BE2C (cell line): ENCODE measurements at regions not wholly inside any gene's neighbourhood (a gene's known extent, or its start where the extent isn't known, plus 50 kb on each side); places are given as distances from the start of the nearest gene placed in this dataset.

Source experiments
- DNase-seq: peaks from one replicate; pipeline ENCODE4 v3.0.0-alpha.2; 2020
- H3K27me3 ChIP-seq: fragments of 250-450 bp; sonication (Bioruptor Pico); 2 replicates; pipeline ENCODE4 v1.5.1; 2020; ENCODE audit warnings: mild to moderate bottlenecking
- H3K36me3 ChIP-seq: fragments of 250-450 bp; sonication (Bioruptor Pico); 2 replicates; pipeline ENCODE4 v1.5.1; 2020; ENCODE audit warnings: mild to moderate bottlenecking
- H3K4me1 ChIP-seq: fragments of 250-450 bp; sonication (Bioruptor Pico); 2 replicates; pipeline ENCODE4 v1.5.1; 2020
- H3K4me3 ChIP-seq: 2 replicates; pipeline ENCODE4 v1.5.1; 2011; ENCODE audit warnings: low read depth, low read length
- H3K9me3 ChIP-seq: fragments of 250-450 bp; sonication (Bioruptor Pico); 2 replicates; pipeline ENCODE4 v1.5.1; 2020
- TF ChIP-seq, protein P1 (sequence below): IDR thresholded peaks from 2 replicates; pipeline ENCODE4 v1.5.1; 2012; ENCODE audit warnings: mild to moderate bottlenecking, low read depth, low read length

DNA sequence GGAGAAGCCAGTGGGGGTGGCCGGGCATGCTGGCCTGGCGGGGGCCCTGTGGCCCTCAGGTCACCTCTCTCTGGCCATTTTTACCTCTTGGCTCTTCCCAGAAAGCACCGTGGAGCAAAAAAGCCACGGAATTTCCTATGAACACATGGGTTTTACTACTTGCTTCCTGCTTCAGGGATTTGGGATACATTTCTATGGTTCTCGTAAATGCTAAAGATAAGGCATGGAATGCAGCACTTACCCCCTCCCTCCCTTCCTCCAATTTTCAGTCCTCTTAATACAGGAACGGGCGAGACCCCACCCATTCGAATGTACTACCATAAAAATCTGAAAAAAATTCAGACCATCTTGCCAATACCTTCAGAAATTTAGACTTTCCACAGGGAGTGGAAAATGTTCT lies 279.7 kb downstream of the ARHGAP12 start:
- Histone ChIP-seq H3K27me3 (no peaks in the 10 kb centered on the region), H3K4me1 (peaks cover 27% of the 10 kb centered on the region), H3K36me3 (no peaks in the 10 kb centered on the region), H3K9me3 (no peaks in the 10 kb centered on the region), H3K4me3 (no peak overlapping the region)
- no peak for DNase-seq
- TF ChIP-seq, protein P1, sequence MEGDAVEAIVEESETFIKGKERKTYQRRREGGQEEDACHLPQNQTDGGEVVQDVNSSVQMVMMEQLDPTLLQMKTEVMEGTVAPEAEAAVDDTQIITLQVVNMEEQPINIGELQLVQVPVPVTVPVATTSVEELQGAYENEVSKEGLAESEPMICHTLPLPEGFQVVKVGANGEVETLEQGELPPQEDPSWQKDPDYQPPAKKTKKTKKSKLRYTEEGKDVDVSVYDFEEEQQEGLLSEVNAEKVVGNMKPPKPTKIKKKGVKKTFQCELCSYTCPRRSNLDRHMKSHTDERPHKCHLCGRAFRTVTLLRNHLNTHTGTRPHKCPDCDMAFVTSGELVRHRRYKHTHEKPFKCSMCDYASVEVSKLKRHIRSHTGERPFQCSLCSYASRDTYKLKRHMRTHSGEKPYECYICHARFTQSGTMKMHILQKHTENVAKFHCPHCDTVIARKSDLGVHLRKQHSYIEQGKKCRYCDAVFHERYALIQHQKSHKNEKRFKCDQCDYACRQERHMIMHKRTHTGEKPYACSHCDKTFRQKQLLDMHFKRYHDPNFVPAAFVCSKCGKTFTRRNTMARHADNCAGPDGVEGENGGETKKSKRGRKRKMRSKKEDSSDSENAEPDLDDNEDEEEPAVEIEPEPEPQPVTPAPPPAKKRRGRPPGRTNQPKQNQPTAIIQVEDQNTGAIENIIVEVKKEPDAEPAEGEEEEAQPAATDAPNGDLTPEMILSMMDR: no peak

- H3K27me3 ChIP-seq: no peaks in the 10 kb centered on the region
- H3K36me3 ChIP-seq: no peaks in the 10 kb centered on the region
- TF ChIP-seq, protein P1: no peak
- no peak overlapping the region for H3K4me3 ChIP-seq
- H3K4me1 ChIP-seq: peaks cover 27% of the 10 kb centered on the region
- no peaks in the 10 kb centered on the region for H3K9me3 ChIP-seq
- DNase-seq: no peak
Observed at GRCh38 chr10:31647861-31648260, 280.8 kb downstream of the ARHGAP12 start.

GRCh38 chr10:31646519-31646918 lies 282.1 kb downstream of the ARHGAP12 start:
- H3K27me3 ChIP-seq: no peaks in the 10 kb centered on the region
- H3K36me3 ChIP-seq: no peaks in the 10 kb centered on the region
- no peak for DNase-seq
- H3K4me3 ChIP-seq: no peak overlapping the region
- TF ChIP-seq, protein P1: no peak
- peaks cover 15% of the 10 kb centered on the region for H3K4me1 ChIP-seq
- H3K9me3 ChIP-seq: no peaks in the 10 kb centered on the region

- TF ChIP-seq, protein P1: no peak
- no peak for DNase-seq
- Histone ChIP-seq H3K27me3 (no peaks in the 10 kb centered on the region), H3K4me1 (peaks cover 10% of the 10 kb centered on the region), H3K36me3 (no peaks in the 10 kb centered on the region), H3K9me3 (no peaks in the 10 kb centered on the region), H3K4me3 (no peak overlapping the region)
Observed at GRCh38 chr10:31645786-31646185, 282.8 kb downstream of the ARHGAP12 start.

DNA sequence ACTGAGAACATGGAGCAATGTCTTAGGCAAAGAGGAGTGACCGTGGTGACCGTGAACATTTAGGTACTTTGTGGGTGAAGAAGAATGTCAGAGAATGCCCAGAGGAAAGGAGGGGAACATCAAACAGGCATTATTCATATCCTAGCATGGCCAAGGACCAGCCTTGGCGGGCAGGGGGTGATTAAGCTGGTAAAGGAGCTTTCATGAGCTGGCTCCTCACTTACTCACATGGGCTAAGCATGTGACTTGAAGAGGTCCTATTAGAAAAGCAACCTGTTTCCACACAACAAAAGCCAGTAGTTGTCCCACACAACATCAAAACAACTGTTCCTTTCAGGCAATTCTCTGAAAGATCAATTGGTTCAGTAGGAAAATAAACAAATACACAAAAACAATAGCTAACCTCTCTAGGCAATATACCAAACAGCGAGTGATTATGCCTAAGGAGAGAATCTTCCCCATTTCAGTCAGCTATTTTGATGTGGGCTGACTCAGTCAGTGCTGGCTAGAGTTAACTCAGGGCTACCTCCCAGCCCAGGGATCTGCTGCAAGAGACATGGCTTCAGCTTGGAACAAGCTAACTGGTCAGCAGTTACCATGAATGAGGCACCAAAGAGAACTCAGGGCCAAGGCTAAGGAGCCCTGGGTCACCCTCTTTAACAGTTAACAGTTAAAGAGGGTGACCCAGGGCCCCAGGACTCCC lies 283.5 kb downstream of the ARHGAP12 start:
- TF ChIP-seq, protein P1: no peak
- DNase-seq: no peak
- H3K4me1 ChIP-seq: peaks cover 8% of the 10 kb centered on the region
- no peaks in the 10 kb centered on the region for H3K9me3 ChIP-seq
- H3K27me3 ChIP-seq: no peaks in the 10 kb centered on the region
- H3K4me3 ChIP-seq: no peak overlapping the region
- no peaks in the 10 kb centered on the region for H3K36me3 ChIP-seq

GRCh38 chr10:31642281-31642680 lies 286.4 kb downstream of the ARHGAP12 start:
- TF ChIP-seq, protein P1: no peak
- Histone ChIP-seq H3K36me3 (no peaks in the 10 kb centered on the region), H3K4me1 (no peaks in the 10 kb centered on the region)

More at GRCh38 chr10:31642281-31642680, 286.4 kb downstream of the ARHGAP12 start:
- H3K4me3 ChIP-seq: no peak overlapping the region
- no peak for DNase-seq
- no peaks in the 10 kb centered on the region for H3K9me3 ChIP-seq
- no peaks in the 10 kb centered on the region for H3K27me3 ChIP-seq
